HG03439 (cell line): ENCODE measurements at regions not wholly inside any gene's neighbourhood (a gene's known extent, or its start where the extent isn't known, plus 50 kb on each side); places are given as distances from the start of the nearest gene placed in this dataset.

Experiments
- ATAC-seq: cut with Tn5 transposase; IDR thresholded peaks from one replicate; pipeline ENCODE4 v1.9.1; 2021; ENCODE audit warnings: mild to moderate bottlenecking, moderate library complexity; ENCODE audit not compliant: unreplicated experiment

- no peak for ATAC-seq
Observed at GRCh38 chr6:147621263-147621662, 112.8 kb downstream of the SAMD5 start.

GRCh38 chr6:147621961-147622360, 113.5 kb downstream of the SAMD5 start:
- ATAC-seq: no peak

- no peak for ATAC-seq
Observed at GRCh38 chr6:147624946-147625515, 116.5 kb downstream of the SAMD5 start.

GRCh38 chr6:147625946-147626345, 117.5 kb downstream of the SAMD5 start:
- no peak for ATAC-seq

GRCh38 chr6:147627411-147627810, 118.9 kb downstream of the SAMD5 start:
- no peak for ATAC-seq

- ATAC-seq: no peak
Observed at GRCh38 chr6:147633191-147633590, 124.7 kb downstream of the SAMD5 start.

- no peak for ATAC-seq
Observed at GRCh38 chr6:147637620-147638195, 129.2 kb downstream of the SAMD5 start.

- no peak for ATAC-seq
Observed at GRCh38 chr6:147639279-147639678, 130.8 kb downstream of the SAMD5 start.

- no peak for ATAC-seq
Observed at GRCh38 chr6:147640606-147641005, 132.1 kb downstream of the SAMD5 start.

- ATAC-seq: no peak
Observed at GRCh38 chr6:147641511-147641910, 133.0 kb downstream of the SAMD5 start.

GRCh38 chr6:147642458-147642857, 134.0 kb downstream of the SAMD5 start:
- no peak for ATAC-seq

- no peak for ATAC-seq
Observed at GRCh38 chr6:147643341-147644200, 135.1 kb downstream of the SAMD5 start.

GRCh38 chr6:147648916-147649315, 140.4 kb downstream of the SAMD5 start:
- ATAC-seq: no peak

- ATAC-seq: no peak
Observed at GRCh38 chr6:147651249-147652063, 143.0 kb downstream of the SAMD5 start.

- ATAC-seq: no peak
Observed at GRCh38 chr6:147653631-147654030, 145.1 kb downstream of the SAMD5 start.

GRCh38 chr6:147654103-147654845, 145.8 kb downstream of the SAMD5 start:
- no peak for ATAC-seq

GRCh38 chr6:147660334-147661311, 152.1 kb downstream of the SAMD5 start:
- no peak for ATAC-seq

- no peak for ATAC-seq
Observed at GRCh38 chr6:147662646-147663045, 154.2 kb downstream of the SAMD5 start.

GRCh38 chr6:147664092-147664491, 155.6 kb downstream of the SAMD5 start:
- ATAC-seq: no peak
